Hepatic stellate cell (primary cell): ENCODE measurements at regions not wholly inside any gene's neighbourhood (a gene's known extent, or its start where the extent isn't known, plus 50 kb on each side); places are given as distances from the start of the nearest gene placed in this dataset.
A peak's percentile ranks its signal among the peaks of the same experiment; 100 is the strongest.

Source experiments
- DNase-seq: peaks from one replicate; pipeline ENCODE4 v3.0.0; 2011; ENCODE audit warnings: low spot score

DNA sequence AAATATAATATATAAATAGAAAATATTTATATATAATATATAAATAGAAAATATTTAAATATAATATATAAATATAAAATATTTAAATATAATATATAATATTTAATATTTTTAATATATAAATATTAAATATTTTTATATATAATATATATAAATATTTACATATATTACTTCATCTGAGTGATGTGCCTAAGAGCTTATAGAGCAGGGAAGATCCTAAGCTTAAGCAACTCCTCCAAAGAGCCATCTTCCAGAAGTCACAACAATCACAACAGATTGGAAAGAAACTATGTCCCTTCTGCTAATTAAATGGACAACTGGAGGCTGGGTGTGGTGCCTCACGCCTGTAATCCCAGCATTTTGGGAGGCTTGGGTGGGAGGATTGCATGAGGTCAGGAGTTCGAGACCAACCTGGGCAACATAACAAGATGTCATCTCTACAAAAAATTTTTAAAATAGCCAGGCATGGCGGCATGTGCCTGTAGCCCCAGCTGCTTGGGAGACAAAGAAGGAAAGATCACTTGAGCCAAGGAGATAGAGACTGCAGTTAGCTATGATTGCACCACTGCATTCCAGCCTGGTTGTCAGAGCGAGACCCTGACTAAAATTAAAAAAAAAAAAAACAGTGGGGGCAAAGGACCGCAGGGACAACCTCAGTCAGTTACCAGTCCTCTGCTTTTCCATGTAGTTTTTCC, 198.7 kb downstream of the SKIDA1 start:
- no peak for DNase-seq

DNA sequence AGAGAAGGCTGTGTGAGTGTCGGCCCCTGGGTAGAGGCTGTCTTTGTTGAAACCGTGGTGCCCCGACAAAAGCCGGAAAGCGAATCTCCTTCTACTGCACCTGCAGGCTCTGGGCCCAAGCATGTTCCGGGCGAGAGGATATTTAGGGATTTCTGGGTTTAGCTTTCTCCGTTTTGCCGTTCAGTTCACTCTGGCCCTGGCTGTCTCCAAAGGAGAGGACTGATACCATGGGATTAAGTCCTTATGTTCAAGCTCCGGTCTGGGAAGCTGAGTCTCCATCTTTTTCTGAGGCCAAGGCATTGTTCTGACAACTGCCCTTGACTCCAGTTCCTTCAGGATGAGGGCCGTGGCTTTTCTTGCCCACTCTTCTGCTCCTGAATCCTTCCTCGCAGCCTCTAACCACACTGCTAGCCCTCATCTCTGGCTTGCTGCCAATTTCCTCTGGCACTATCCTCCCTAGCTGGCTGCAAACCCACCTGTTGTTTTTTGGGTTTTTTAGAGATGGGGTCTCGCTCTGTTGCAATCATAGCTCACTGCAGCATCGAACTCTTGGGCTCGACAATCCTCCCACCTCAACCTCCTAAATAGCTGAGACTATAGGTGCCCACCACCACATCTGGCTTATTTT, 206.8 kb downstream of the SKIDA1 start:
- no peak for DNase-seq

DNA sequence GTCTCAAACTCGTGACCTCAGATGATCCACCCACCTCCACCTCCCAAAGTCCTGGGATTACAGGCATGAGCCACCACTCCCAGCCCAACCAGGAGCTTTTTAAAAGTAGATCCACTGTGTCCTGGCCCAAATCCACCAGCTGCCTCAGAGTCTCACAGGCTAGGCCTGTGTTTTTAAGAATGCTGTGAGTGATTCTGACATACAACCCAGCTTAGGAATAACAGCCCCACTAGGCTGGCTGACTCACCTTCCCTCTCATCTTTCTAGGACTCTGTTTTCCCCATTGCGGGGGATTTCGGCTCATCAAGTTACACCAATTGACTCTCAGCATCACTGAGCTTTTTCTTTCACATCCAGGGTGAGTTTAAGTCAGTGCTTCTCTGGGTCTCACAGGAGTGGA, 207.6 kb downstream of the SKIDA1 start:
- no peak for DNase-seq

DNA sequence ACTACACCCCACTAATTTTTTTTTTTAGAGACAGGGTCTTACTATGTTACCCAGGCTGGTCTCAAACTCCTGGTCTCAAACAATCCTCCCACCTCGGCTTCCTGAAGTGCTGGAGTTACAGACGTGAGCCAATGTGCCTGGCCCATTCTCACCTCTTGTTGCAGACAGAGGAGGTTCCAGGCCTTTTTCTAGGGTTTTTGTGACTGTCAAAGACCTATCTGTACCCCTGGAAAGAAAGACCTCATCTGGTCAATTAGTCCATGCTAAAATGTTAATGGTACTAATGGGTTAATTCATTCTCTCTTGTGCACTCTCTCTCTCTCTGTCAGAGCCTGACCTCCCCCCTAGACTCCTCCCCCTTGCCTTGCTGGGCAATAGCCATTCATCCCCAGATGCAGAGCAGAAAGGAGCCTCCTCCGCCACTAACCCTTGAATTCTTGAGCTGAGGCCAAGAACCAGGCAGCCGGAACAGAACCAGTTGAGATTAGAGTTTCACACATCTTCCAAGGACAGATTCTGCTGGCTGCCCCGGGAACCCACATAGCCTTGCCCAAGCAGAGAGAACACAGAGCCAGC, 209.7 kb downstream of the SKIDA1 start:
- DNase-seq = peak; percentile 93

DNA sequence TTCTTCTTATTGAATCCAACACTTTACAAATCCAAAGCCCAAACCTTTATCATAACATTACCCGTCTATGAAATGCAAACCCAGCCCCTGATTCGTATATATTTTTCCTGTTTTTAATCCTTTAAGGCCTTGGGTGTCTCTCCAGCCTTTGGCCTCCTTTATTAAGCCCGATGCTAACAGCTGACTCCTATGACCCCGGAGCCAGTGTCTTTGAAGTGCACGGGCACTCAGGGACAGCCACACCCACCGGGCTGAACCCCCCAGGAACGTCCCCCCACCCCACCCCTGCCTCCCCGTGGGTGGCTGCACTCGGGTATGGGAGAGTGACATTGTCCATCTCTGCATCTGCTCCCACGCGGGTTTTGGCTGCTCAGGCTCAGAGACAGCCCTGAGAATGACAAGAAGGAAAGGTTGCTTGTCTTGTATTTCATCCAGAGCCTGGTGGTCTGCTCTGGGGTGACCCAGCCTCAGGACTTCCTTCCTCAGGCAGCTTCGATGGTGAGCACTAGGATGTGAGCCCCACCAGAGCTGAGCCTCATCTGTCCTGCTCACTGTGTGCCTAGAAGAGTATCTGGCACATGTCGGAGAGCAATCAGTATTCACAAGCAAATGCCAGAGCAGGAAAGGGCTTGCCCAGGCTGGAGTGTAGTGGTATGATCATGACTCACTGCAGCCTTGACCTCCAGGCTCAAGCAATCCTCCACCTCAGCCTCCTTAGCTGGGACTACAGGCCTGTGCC, 210.4 kb downstream of the SKIDA1 start:
- no peak for DNase-seq

DNA sequence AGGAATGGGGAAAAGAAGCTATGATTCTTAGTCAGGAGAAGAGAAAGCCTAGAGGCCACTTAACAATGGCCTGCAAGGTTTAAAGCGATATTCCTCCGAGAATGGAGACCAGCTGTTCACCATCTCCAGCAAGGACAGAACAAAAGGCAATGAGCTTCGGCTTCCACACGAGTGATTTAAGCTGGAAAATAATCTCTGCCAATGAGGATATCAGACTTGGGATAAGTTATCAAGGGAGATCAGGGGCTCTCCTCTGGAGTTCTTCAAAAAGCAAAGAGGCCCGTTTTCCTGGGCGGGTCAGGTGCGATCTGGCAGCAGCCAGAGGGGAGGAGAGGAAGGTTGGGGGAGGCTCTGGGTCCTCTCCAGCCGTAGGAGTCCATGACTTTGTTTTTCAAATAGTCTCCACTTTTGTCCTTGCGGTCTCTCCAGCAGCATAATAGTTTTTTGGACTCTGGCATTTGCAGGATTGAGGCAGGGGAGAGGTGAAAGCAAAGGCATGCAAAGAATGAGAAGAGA, 211.3 kb downstream of the SKIDA1 start:
- DNase-seq = no peak

DNA sequence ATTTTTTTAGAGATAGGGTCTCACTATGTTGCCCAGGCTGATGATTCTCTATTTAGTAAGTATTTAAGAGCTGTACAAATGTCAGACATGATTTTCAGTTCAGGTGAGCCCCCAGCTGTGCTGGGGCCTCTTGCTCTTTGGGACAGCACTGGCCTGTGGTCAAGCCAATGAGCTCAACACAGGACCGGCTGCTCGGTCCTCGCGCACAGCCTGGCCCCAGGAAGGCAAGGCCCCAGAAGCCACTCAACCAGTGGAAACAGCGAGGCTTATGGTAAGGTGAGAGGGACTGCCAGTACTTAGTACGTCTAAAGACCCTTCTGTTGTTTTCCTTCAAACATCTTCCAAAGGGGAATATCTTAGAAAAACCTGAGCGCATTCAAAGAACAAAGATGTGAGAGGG, 211.8 kb downstream of the SKIDA1 start:
- DNase-seq = no peak

DNA sequence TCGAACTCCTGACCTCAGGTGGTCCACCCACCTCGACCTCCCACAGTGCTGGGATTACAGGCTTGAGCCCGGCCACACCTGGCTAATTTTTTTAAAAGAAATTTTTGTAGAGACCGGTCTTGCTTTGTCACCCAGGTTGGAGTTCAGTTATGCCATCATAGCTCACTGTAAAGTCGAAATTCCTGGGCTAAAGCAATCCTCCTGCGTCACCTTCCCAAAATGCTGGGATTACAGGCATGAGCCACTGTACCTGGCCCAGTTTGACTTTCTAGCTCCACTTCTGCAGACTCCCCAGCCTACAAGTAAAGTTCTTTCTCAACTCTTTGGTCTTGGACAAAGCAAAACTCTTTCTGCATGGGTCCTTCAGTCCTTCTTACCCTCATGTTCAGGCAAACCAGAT, 214.1 kb downstream of the SKIDA1 start:
- no peak for DNase-seq

DNA sequence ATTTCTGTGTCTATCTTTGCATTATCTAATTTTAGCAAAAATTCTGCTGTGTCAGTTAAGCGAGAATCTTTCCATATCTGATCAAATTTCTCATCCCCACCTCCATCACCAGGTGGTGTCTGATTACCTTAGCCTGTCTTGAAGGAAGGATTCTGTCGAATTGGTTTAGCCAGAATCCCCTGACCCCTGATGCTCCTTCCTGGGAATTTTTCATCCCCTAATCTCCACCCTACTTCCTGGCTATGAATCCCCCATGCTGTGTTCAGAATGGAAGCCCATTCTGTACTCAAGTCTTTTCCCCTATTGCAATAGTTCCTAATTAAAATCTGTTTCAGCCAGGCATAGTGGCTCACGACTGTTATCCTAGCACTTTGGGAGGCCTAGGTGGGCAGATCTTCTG, 216.1 kb downstream of the SKIDA1 start:
- DNase-seq = no peak

DNA sequence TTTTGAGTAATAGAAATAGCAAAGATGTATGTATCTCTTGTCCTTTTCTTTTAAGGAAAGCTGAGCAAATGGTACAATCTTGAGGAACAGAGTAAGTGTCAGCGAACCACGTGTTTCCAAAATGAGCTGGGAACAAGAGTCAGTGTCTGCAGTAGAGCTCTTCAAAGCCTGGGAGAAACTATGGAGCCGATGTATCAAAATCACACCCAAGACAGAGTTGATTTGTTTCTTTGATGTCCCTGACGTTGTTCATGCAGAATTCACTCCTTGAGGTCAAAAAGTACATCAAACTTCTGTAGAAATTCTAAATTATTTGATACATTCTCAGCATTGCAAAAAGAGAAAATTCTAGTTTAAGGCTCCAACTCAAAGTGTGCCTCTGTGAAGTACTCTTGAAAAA, 216.5 kb downstream of the SKIDA1 start:
- no peak for DNase-seq

DNA sequence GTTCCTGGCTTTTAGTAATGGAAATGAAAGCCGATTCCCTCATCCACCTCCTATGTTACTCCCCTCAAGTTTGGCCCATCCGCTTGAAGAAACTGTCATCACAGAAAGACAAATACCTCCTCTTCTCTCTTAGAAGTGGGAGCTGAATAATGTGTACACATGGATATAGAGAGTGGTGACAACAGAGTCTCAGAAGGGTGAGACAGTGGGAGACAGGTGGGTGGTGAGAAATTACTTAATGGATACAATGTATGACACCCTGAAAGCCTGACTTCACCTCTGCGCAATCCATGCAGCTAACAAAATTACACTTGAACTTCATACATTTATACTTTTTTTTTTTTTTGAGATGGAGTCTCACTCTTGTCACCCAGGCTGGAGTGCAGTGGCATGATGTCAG, 217.5 kb downstream of the SKIDA1 start:
- no peak for DNase-seq

DNA sequence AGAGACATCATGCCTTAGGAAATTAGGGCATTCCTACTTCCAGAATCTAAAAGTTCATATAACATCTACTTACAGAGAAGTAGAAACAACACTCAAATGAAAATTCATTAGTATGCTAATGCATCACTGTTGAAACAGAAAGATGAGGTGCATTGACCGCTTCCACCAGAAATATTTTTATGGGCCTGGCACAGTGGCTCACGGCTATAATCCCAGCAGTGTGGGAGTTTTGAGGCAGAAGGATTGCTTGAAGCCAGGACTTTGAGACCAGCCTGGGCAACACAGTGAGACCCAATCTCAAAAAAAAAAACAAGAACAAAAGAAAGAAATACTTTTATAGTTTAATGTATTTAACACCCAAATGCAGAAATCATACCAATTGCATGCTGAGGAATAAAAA, 220.9 kb downstream of the SKIDA1 start:
- no peak for DNase-seq

DNA sequence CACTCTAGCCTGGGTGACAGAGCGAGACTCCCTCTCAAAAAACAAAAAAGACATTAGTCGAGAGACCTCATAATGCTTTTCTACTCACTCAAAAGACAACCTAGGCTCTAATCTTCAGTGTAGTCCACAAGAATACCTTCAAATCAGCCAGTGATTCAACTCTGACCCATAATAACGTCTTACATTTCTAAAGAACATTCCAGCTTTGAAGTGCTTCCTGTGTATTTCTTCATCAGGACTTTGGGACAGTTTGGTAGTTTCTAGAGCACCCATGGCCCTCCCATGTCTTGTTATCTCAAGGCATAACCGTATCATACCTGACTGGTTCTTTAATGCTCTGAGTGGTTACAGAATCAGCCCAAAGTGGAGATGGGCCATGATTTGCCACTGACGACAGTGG, 221.3 kb downstream of the SKIDA1 start:
- DNase-seq = no peak

DNA sequence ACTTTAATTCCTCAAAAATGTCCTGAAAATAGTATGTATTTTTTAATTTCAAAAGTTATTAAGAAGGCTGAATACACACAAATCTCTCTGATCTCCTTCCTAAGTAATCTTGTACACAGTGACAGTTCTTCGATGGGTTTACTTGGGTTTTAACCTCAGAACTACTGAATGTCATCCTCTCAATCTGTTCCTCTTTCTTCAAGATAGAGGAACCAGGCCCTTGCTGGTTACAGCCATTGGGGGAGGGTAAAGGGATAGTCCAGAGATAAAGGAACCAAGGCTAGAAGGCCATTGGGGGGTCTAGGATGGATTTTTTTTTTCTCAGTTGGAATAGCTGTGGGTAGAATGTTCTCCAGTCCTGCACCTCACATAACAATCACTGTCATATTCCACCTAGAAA, 224.9 kb downstream of the SKIDA1 start:
- no peak for DNase-seq

DNA sequence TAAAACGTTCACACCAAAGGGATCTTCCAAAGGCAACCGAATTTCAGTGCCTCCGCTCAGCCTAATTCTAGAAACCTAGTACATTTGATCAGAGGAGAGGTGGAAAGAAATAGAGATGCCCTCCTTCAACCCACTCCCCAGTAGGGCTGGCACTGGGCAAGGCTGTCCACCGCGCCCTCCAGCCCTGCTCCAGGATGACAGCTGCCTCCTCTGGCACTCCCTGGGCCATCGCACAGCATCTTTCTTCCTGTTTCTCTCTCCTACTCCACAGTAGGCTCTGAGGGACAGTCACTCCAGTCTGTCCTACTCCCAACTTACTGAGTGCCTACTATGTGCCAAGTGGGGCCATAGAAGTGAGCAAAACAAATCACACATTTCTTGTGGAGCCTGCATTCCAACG, 226.2 kb downstream of the SKIDA1 start:
- no peak for DNase-seq

DNA sequence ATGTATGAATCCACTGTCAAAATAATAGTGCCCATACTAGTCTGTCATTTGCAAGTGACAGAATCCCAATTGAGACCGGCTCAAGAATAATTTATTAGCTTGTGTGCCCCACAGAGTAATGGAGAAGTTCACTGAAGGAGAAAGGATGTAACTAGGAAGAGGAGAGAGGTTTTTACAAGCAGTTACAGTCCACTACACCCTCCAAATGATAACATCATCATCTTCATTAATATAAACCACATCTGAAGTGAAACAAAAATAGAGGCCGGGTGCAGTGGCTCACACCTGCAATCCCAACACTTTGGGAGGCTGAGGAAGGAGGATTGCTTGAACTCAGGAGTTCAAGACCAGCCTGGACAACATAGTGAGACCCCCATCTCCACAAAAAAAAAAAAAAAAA, 226.8 kb downstream of the SKIDA1 start:
- no peak for DNase-seq

DNA sequence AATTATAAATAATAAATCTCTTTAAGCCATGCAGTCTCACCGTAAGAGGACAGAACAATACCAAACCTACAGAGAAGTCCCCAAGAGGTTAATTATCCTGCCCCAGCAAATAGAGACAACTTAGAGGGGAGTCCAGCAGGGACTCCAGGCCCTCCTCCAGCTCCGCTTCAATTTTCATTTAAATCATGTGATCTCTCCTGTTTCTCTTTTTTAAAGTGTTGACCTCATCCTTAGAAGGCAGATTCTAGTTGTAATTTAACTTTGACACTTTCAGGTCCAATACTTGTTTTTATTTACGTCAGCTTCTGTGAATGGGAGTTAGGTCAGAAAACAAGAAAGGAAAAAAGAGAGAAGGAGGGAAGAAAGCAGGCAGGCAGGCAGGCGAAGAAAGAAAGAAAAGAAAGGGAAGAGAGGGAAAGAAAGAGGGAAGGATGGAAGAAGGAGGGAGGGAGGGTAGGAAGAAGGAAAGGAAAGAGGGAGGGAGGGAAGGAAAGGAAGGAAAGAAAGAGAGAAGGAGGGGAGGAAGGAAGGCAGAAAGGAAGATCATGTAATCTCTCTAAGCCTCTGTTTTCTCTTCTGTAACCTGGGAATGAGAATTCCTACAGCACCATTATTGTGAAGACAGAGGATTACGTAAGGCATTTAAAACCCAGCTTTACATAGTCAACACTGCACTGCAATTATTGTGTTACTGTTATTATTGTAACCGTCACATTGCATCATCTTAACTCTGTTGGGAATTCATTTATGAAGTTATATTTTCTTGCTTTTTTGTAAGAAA, 227.7 kb downstream of the SKIDA1 start:
- no peak for DNase-seq

DNA sequence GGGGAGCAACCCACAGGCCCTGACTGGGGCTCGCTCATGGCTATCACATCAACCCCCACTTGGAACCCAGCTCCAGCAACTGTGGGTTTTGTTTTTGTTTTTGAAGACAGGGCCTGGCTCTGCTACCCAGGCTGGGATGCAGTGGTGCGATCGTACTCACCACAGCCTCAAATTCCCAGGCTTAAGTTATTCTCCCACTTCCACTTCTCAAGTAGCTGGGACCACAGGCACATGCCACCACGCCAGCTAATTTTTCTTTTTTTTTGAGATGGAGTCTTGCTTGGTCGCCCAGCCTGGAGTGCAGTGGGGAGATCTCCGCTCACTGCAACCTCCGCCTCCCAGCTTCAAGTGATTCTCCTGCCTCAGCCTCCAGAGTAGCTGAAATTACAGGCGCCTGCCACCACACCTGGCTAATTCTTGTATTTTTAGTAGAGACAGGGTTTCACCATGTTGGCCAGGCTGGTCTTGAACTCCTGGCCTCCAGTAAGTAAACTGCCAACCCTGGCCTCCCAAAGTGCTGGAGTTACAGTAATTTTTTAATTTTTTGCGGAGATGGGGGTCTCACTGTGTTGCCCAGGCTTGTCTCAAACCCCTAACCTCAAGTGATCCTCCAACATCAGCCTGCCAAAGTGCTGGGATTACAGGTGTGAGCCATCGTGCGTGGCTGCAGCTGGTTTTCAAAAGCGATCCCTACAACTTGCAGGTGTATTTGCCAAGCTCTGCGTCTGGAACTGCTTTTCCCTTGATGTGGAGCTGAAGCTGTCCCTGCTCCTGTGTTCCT, 228.7 kb downstream of the SKIDA1 start:
- no peak for DNase-seq

DNA sequence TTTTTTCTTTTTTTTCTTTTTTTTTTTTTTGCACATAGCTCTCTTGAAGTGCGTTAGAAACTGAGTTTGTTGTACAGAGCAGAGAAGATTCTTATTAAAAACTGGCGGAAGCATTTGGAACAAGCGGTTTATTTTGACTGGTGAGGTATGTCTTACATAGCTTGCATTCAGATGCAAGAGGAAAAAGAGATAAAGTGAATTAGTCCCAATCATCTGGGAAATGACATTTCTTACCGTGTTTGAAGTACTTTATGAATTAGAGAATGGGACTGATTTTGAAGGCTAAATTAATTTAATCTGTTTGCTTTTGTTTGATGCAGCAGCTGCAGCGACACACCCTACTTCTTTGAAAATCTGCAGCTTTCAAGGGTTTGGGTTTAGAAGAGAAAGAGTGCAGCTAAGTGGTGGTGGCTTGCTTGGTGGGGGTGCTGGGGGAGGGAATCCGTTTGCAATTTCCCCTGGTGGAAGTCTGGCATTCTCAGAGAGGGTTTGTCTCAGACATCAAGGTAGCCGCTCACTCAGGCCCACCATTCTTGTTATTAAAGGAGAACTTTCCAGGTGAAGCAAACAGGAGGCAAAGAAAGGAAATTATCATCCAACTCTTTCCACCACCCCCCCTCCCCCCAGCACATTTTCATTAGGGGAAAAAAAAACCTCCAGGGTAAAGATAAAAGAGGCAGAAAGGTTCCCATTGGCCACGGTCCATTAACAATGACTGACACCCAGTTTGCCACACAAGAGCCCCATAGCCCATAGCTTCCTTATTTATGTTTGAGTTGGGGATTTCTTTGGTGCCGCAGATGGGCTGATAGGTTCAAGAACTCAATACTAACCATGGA, 231.7 kb downstream of the SKIDA1 start:
- DNase-seq = no peak

DNA sequence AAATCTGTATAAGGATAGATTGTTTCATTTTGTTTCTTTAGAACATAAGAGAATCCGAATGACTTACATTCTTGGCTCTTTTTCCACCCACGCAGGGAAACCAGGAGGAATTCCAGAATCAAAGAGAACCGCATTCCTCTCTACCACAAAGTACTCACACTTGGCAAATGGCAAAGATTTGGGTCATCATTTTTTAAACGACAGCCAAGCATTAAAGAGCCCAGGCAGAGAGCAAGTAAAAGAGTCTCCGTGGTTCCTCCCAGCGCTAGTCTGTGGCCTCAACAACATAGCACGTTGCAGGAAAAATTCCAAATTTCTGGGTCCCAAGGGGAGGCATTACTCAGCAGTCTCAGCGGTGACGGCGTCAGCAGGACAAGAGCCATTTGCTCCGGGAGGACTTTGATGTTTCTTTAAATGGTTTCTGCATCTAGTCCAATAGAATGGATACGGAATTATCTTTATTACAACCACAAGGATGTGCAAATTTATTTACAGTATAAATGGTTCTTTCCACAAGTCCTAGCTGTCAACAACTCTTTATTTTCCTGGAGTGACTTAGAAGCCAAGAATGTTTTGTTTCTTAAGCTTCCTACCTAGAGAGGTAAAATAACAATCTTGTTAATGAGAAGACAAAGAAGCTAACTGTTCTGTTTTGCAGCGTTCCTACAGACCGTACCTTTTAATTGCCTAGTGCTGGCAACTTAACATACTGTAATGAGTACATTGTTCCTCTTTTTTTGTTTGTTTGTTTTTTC, 232.5 kb downstream of the SKIDA1 start:
- peak; percentile 86 for DNase-seq
